SK-N-SH treated with all-trans-retinoic acid at 6 μM for 48 hours (cell line): ENCODE measurements at regions not wholly inside any gene's neighbourhood (a gene's known extent, or its start where the extent isn't known, plus 50 kb on each side); places are given as distances from the start of the nearest gene placed in this dataset.

ENCODE experiments used
- ATAC-seq: fragments of 200-7000 bp; cut with Tn5 transposase; 3 replicates; pipeline ENCODE4 v1.9.1; 2020; ENCODE audit warnings: mild to moderate bottlenecking, moderate library complexity
- ARNTL ChIP-seq: fragments of 450-650 bp; formaldehyde crosslinking; IDR thresholded peaks from 2 replicates; pipeline ENCODE4 v1.5.0; 2020; ENCODE audit warnings: low read depth, mild to moderate bottlenecking, moderate library complexity, borderline replicate concordance
- BACH2 ChIP-seq: fragments of 250-450 bp; sonication (Bioruptor Pico); IDR thresholded peaks from 2 replicates; pipeline ENCODE4 v1.9.0; 2021; ENCODE audit warnings: mild to moderate bottlenecking, borderline replicate concordance
- CREB5 ChIP-seq: fragments of 250-450 bp; sonication (Bioruptor Pico); IDR thresholded peaks from 2 replicates; pipeline ENCODE4 v1.5.1; 2020; ENCODE audit warnings: low read depth, mild to moderate bottlenecking, moderate library complexity
- CSRNP3 ChIP-seq: fragments of 250-450 bp; sonication (Bioruptor Pico); IDR thresholded peaks from 2 replicates; pipeline ENCODE4 v1.5.1; 2021; ENCODE audit warnings: mild to moderate bottlenecking, moderate library complexity
- ESRRG ChIP-seq: fragments of 250-450 bp; sonication (Bioruptor Pico); IDR thresholded peaks from 2 replicates; pipeline ENCODE4 v1.6.1; 2021; ENCODE audit warnings: mild to moderate bottlenecking
- GLIS3 ChIP-seq: fragments of 250-450 bp; sonication (Bioruptor Pico); IDR thresholded peaks from 2 replicates; pipeline ENCODE4 v1.5.0; 2020; ENCODE audit warnings: mild to moderate bottlenecking, moderate library complexity
- OSR1 ChIP-seq: fragments of 250-450 bp; sonication (Bioruptor Pico); IDR thresholded peaks from 2 replicates; pipeline ENCODE4 v1.8.0; 2022; ENCODE audit warnings: moderate library complexity, mild to moderate bottlenecking, inconsistent platforms
- PATZ1 ChIP-seq: fragments of 250-450 bp; sonication (Bioruptor Pico); IDR thresholded peaks from 2 replicates; pipeline ENCODE4 v1.8.0; 2020; ENCODE audit warnings: mild to moderate bottlenecking, moderate library complexity, borderline replicate concordance
- PPARA ChIP-seq: fragments of 250-450 bp; sonication (Bioruptor Pico); IDR thresholded peaks from 2 replicates; pipeline ENCODE4 v1.5.0; 2020; ENCODE audit warnings: mild to moderate bottlenecking, borderline replicate concordance
- RARB ChIP-seq: fragments of 250-450 bp; sonication (Bioruptor Pico); IDR thresholded peaks from 2 replicates; pipeline ENCODE4 v1.8.0; 2021; ENCODE audit warnings: mild to moderate bottlenecking, moderate library complexity
- SNAI2 ChIP-seq: fragments of 250-450 bp; sonication (Bioruptor Pico); IDR thresholded peaks from 2 replicates; pipeline ENCODE4 v1.5.0; 2020; ENCODE audit warnings: mild to moderate bottlenecking, moderate library complexity
- TCF4 ChIP-seq: fragments of 250-450 bp; sonication (Bioruptor Pico); IDR thresholded peaks from 2 replicates; pipeline ENCODE4 v1.8.0; 2021; ENCODE audit warnings: mild to moderate bottlenecking, moderate library complexity, borderline replicate concordance
- TOX ChIP-seq: fragments of 250-450 bp; sonication (Bioruptor Pico); IDR thresholded peaks from 2 replicates; pipeline ENCODE4 v1.8.0; 2021; ENCODE audit warnings: mild to moderate bottlenecking, moderate library complexity, borderline replicate concordance
- TSHZ2 ChIP-seq: fragments of 250-450 bp; sonication (Bioruptor Pico); IDR thresholded peaks from 2 replicates; pipeline ENCODE4 v1.5.0; 2020; ENCODE audit warnings: mild to moderate bottlenecking, moderate library complexity
- ZC3H10 ChIP-seq: fragments of 250-450 bp; sonication (Bioruptor Pico); IDR thresholded peaks from 2 replicates; pipeline ENCODE4 v1.5.1; 2021; ENCODE audit warnings: mild to moderate bottlenecking, moderate library complexity
- ZFP3 ChIP-seq: fragments of 250-450 bp; sonication (Bioruptor Pico); IDR thresholded peaks from 2 replicates; pipeline ENCODE4 v1.5.0; 2020; ENCODE audit warnings: mild to moderate bottlenecking, moderate library complexity
- ZFP30 ChIP-seq: fragments of 450-650 bp; formaldehyde crosslinking; IDR thresholded peaks from 2 replicates; pipeline ENCODE4 v1.5.0; 2022; ENCODE audit warnings: mild to moderate bottlenecking, moderate library complexity
- ZNF565 ChIP-seq: fragments of 450-650 bp; formaldehyde crosslinking; conservative IDR thresholded peaks from 2 replicates; pipeline ENCODE4 v1.5.0; 2020; ENCODE audit warnings: low read depth, mild to moderate bottlenecking, moderate library complexity
- ZNF70 ChIP-seq: fragments of 450-650 bp; formaldehyde crosslinking; IDR thresholded peaks from 2 replicates; pipeline ENCODE4 v1.5.0; 2020; ENCODE audit warnings: mild to moderate bottlenecking, moderate library complexity
- ZNF8 ChIP-seq: fragments of 450-650 bp; formaldehyde crosslinking; IDR thresholded peaks from 2 replicates; pipeline ENCODE4 v1.5.0; 2020; ENCODE audit warnings: mild to moderate bottlenecking, moderate library complexity

GRCh38 chr3:83096-83495 is 113.5 kb upstream of the CHL1 start (continued):
- TF ChIP-seq TSHZ2 (CRISPR knock-in tag) (no peak), ZFP30 (CRISPR knock-in tag) (no peak)

- ATAC-seq = no peak
- TF ChIP-seq TCF4 (CRISPR knock-in tag) = 0 out of 2 replicates have a peak, but pooled peaks have one; percentile 30
- no peak for TF ChIP-seq CSRNP3 (CRISPR knock-in tag)
These were observed 111.4 kb upstream of the CHL1 start for GRCh38 chr3:85180-85579.

GRCh38 chr3:88267-88666 is 108.3 kb upstream of the CHL1 start:
- TF ChIP-seq RARB (CRISPR knock-in tag) (no peak), ZNF565 (CRISPR knock-in tag) (no peak), PPARA (CRISPR knock-in tag) (no peak), ZNF8 (CRISPR knock-in tag) (no peak), ESRRG (CRISPR knock-in tag) (no peak), ZFP3 (CRISPR knock-in tag) (no peak), ZFP30 (CRISPR knock-in tag) (no peak), SNAI2 (CRISPR knock-in tag) (no peak), ZC3H10 (no peak), TCF4 (CRISPR knock-in tag) (no peak), ZNF70 (CRISPR knock-in tag) (no peak), CREB5 (CRISPR knock-in tag) (no peak), CSRNP3 (CRISPR knock-in tag) (no peak), TOX (CRISPR knock-in tag) (no peak), PATZ1 (CRISPR knock-in tag) (no peak), OSR1 (CRISPR knock-in tag) (no peak)
- no peak for ATAC-seq

- TF ChIP-seq ZFP3 (CRISPR knock-in tag) = no peak
- TF ChIP-seq ZNF8 (CRISPR knock-in tag) = no peak
- no peak for TF ChIP-seq RARB (CRISPR knock-in tag)
- TF ChIP-seq SNAI2 (CRISPR knock-in tag) = no peak
- ATAC-seq = no peak
These were observed 102.8 kb upstream of the CHL1 start for GRCh38 chr3:93746-94145.

GRCh38 chr3:96259-96658 is 100.3 kb upstream of the CHL1 start:
- no peak for ATAC-seq
- TF ChIP-seq SNAI2 (CRISPR knock-in tag) (no peak), ZC3H10 (no peak), TCF4 (CRISPR knock-in tag) (no peak), ZNF565 (CRISPR knock-in tag) (no peak), ZNF8 (CRISPR knock-in tag) (no peak), ESRRG (CRISPR knock-in tag) (no peak), BACH2 (CRISPR knock-in tag) (no peak), ZFP3 (CRISPR knock-in tag) (no peak), CSRNP3 (CRISPR knock-in tag) (no peak), GLIS3 (no peak), PATZ1 (CRISPR knock-in tag) (no peak), ARNTL (no peak)
